Adipocyte (in vitro differentiated cells): ENCODE measurements at regions not wholly inside any gene's neighbourhood (a gene's known extent, or its start where the extent isn't known, plus 50 kb on each side); places are given as distances from the start of the nearest gene placed in this dataset.
"Not testable (repeated sequence)": the region's sequence is repeated elsewhere in the genome, so short reads cannot be mapped to it uniquely, and the experiment has no call there.

Experiments used
- DNase-seq: peaks from one replicate; pipeline ENCODE4 v3.0.0-alpha.2; 2015; ENCODE audit warnings: low read depth
- H3K27me3 ChIP-seq: replicated peaks from 2 replicates; pipeline ENCODE4 v1.7.0; 2013; ENCODE audit warnings: mild to moderate bottlenecking, low read length, moderate library complexity; ENCODE audit not compliant: control insufficient read depth, insufficient read depth
- H3K36me3 ChIP-seq: 2 replicates; pipeline ENCODE4 v1.7.0; 2013; ENCODE audit warnings: low read length, mild to moderate bottlenecking, moderate library complexity; ENCODE audit not compliant: control insufficient read depth, insufficient read depth, severe bottlenecking
- H3K4me1 ChIP-seq: 2 replicates; pipeline ENCODE4 v1.7.0; 2013; ENCODE audit warnings: mild to moderate bottlenecking, low read length, moderate library complexity; ENCODE audit not compliant: control insufficient read depth, insufficient read depth
- H3K4me3 ChIP-seq: 2 replicates; pipeline ENCODE4 v1.7.0; 2013; ENCODE audit warnings: mild to moderate bottlenecking, low read length, moderate library complexity
- H3K9ac ChIP-seq: 2 replicates; pipeline ENCODE4 v1.7.0; 2013; ENCODE audit warnings: mild to moderate bottlenecking, low read length, moderate library complexity
- H3K9me3 ChIP-seq: 2 replicates; pipeline ENCODE4 v1.7.0; 2013; ENCODE audit warnings: mild to moderate bottlenecking, low read length, moderate library complexity; ENCODE audit not compliant: control insufficient read depth

- Histone ChIP-seq H3K27me3 (no peaks in the 10 kb centered on the region), H3K4me1 (peaks cover 10% of the 10 kb centered on the region), H3K4me3 (no peak overlapping the region), H3K9me3 (no peaks in the 10 kb centered on the region), H3K36me3 (no peaks in the 10 kb centered on the region), H3K9ac (no peak overlapping the region)
- DNase-seq, result no peak
Observed at GRCh38 chr7:106536079-106536478, 124.9 kb downstream of the CCDC71L start.

GRCh38 chr7:106535234-106535932, 125.6 kb downstream of the CCDC71L start:
- Histone ChIP-seq H3K4me3 (no peak overlapping the region), H3K4me1 (peaks cover 12% of the 10 kb centered on the region)

GRCh38 chr7:106534271-106534846, 126.6 kb downstream of the CCDC71L start:
- no peak overlapping the region for H3K9ac ChIP-seq
- no peaks in the 10 kb centered on the region for H3K27me3 ChIP-seq
- no peaks in the 10 kb centered on the region for H3K36me3 ChIP-seq
- H3K9me3 ChIP-seq, result no peaks in the 10 kb centered on the region
- peaks cover 16% of the 10 kb centered on the region for H3K4me1 ChIP-seq
- no peak for DNase-seq
- H3K4me3 ChIP-seq, result no peak overlapping the region

More at GRCh38 chr7:106535234-106535932, 125.6 kb downstream of the CCDC71L start:
- DNase-seq, result peak; percentile 57
- Histone ChIP-seq H3K36me3 (no peaks in the 10 kb centered on the region), H3K9ac (no peak overlapping the region), H3K9me3 (no peaks in the 10 kb centered on the region), H3K27me3 (no peaks in the 10 kb centered on the region)

- H3K36me3 ChIP-seq, H3K27me3 ChIP-seq, H3K4me3 ChIP-seq, H3K9me3 ChIP-seq, H3K9ac ChIP-seq: not testable (repeated sequence)
- DNase-seq, result peak; percentile 15
- peaks cover 14% of the 10 kb centered on the region for H3K4me1 ChIP-seq
Observed at GRCh38 chr7:106530183-106530582, 130.8 kb downstream of the CCDC71L start.

GRCh38 chr7:106526617-106527016, 134.3 kb downstream of the CCDC71L start:
- not testable (repeated sequence) for H3K27me3 ChIP-seq, DNase-seq, H3K36me3 ChIP-seq, H3K4me3 ChIP-seq, H3K9ac ChIP-seq, H3K4me1 ChIP-seq, H3K9me3 ChIP-seq

- no peaks in the 10 kb centered on the region for H3K27me3 ChIP-seq
- no peaks in the 10 kb centered on the region for H3K4me1 ChIP-seq
- DNase-seq, result no peak
- no peak overlapping the region for H3K4me3 ChIP-seq
- H3K36me3 ChIP-seq, result no peaks in the 10 kb centered on the region
- H3K9me3 ChIP-seq, result no peaks in the 10 kb centered on the region
- H3K9ac ChIP-seq, result no peak overlapping the region
Observed at GRCh38 chr7:106524690-106525059, 136.3 kb downstream of the CCDC71L start.

- Histone ChIP-seq H3K9me3 (no peaks in the 10 kb centered on the region), H3K36me3 (no peaks in the 10 kb centered on the region), H3K27me3 (no peaks in the 10 kb centered on the region), H3K4me3 (no peak overlapping the region), H3K4me1 (no peaks in the 10 kb centered on the region), H3K9ac (no peak overlapping the region)
- no peak for DNase-seq
Observed at GRCh38 chr7:106523482-106523881, 137.5 kb downstream of the CCDC71L start.

- no peaks in the 10 kb centered on the region for H3K36me3 ChIP-seq
- no peak for DNase-seq
- no peaks in the 10 kb centered on the region for H3K9me3 ChIP-seq
Observed at GRCh38 chr7:106522696-106523095, 138.3 kb downstream of the CCDC71L start.

GRCh38 chr7:106521541-106521940, 139.4 kb downstream of the CCDC71L start:
- no peaks in the 10 kb centered on the region for H3K36me3 ChIP-seq
- no peak for DNase-seq
- no peaks in the 10 kb centered on the region for H3K27me3 ChIP-seq
- H3K9ac ChIP-seq, result no peak overlapping the region
- no peak overlapping the region for H3K4me3 ChIP-seq
- H3K4me1 ChIP-seq, result no peaks in the 10 kb centered on the region
- no peaks in the 10 kb centered on the region for H3K9me3 ChIP-seq

More at GRCh38 chr7:106522696-106523095, 138.3 kb downstream of the CCDC71L start:
- Histone ChIP-seq H3K9ac (no peak overlapping the region), H3K4me1 (no peaks in the 10 kb centered on the region), H3K4me3 (no peak overlapping the region), H3K27me3 (no peaks in the 10 kb centered on the region)

GRCh38 chr7:106520962-106521514, 139.9 kb downstream of the CCDC71L start:
- H3K4me3 ChIP-seq, result no peak overlapping the region
- DNase-seq, result no peak

GRCh38 chr7:106518967-106519366, 142.0 kb downstream of the CCDC71L start:
- H3K9me3 ChIP-seq, result no peaks in the 10 kb centered on the region
- no peak for DNase-seq
- peaks cover 15% of the 10 kb centered on the region for H3K4me1 ChIP-seq
- no peak overlapping the region for H3K9ac ChIP-seq
- H3K36me3 ChIP-seq, result no peaks in the 10 kb centered on the region
- no peaks in the 10 kb centered on the region for H3K27me3 ChIP-seq
- H3K4me3 ChIP-seq, result no peak overlapping the region

More at GRCh38 chr7:106520962-106521514, 139.9 kb downstream of the CCDC71L start:
- H3K36me3 ChIP-seq, result no peaks in the 10 kb centered on the region
- H3K27me3 ChIP-seq, result no peaks in the 10 kb centered on the region
- peaks cover under 1% of the 10 kb centered on the region for H3K4me1 ChIP-seq
- no peak overlapping the region for H3K9ac ChIP-seq
- no peaks in the 10 kb centered on the region for H3K9me3 ChIP-seq
